ENCODE measurements at regions not wholly inside any gene's neighbourhood (a gene's known extent, or its start where the extent isn't known, plus 50 kb on each side); places are given as distances from the start of the nearest gene placed in this dataset.

GRCh38 chr2:29981402-29981801 lies 60.0 kb upstream of the ALK start:
- no peak for TF ChIP-seq EZH2 (IDR thresholded peaks at IDR 0.05)
- TF ChIP-seq, protein P1, sequence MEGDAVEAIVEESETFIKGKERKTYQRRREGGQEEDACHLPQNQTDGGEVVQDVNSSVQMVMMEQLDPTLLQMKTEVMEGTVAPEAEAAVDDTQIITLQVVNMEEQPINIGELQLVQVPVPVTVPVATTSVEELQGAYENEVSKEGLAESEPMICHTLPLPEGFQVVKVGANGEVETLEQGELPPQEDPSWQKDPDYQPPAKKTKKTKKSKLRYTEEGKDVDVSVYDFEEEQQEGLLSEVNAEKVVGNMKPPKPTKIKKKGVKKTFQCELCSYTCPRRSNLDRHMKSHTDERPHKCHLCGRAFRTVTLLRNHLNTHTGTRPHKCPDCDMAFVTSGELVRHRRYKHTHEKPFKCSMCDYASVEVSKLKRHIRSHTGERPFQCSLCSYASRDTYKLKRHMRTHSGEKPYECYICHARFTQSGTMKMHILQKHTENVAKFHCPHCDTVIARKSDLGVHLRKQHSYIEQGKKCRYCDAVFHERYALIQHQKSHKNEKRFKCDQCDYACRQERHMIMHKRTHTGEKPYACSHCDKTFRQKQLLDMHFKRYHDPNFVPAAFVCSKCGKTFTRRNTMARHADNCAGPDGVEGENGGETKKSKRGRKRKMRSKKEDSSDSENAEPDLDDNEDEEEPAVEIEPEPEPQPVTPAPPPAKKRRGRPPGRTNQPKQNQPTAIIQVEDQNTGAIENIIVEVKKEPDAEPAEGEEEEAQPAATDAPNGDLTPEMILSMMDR (IDR thresholded peaks at IDR 0.05) = no peak

Data from neural progenitor cell (in vitro differentiated cells).